MCF 10A (cell line): ENCODE measurements at regions not wholly inside any gene's neighbourhood (a gene's known extent, or its start where the extent isn't known, plus 50 kb on each side); places are given as distances from the start of the nearest gene placed in this dataset.

Experiments used
- BruUV-seq: library from RNA; stranded (reverse); fragments of 400-500 nt; replicated peaks from 2 replicates; lab custom pipeline; 2021; lab: Mats Ljungman, UMichigan
- CTCF ChIA-PET: fragments of 300-600 bp; sonication (Branson Sonifier 250); formaldehyde crosslinking; extraction: SDS; loops from one replicate; lab custom pipeline; 2021; ENCODE audit warnings: antibody characterized with exemption, inconsistent platforms; lab: Yijun Ruan, JAX
- POLR2A ChIA-PET: fragments of 300-600, 350-650 bp; sonication (Branson Sonifier 250); formaldehyde crosslinking; extraction: SDS; loops from one replicate; lab custom pipeline; 2020; ENCODE audit warnings: antibody characterized with exemption, inconsistent platforms; lab: Yijun Ruan, JAX
- DNase-seq: peaks from one replicate; pipeline ENCODE4 v3.0.0-alpha.2; 2018; ENCODE audit not compliant: unreplicated experiment
- H3K27ac Mint-ChIP-seq: one replicate; pipeline ENCODE4 v1.8.0; 2022; ENCODE audit warnings: mild to moderate bottlenecking, low read depth, mixed read lengths; ENCODE audit not compliant: unreplicated experiment
- H3K27me3 Mint-ChIP-seq: one replicate; pipeline ENCODE4 v1.8.0; 2022; ENCODE audit warnings: mixed read lengths; ENCODE audit not compliant: insufficient read depth, unreplicated experiment
- H3K36me3 Mint-ChIP-seq: one replicate; pipeline ENCODE4 v1.8.0; 2022; ENCODE audit warnings: mild to moderate bottlenecking, moderate library complexity, mixed read lengths; ENCODE audit not compliant: insufficient read depth, unreplicated experiment
- H3K4me1 Mint-ChIP-seq: one replicate; pipeline ENCODE4 v1.8.0; 2022; ENCODE audit warnings: mixed read lengths; ENCODE audit not compliant: insufficient read depth, unreplicated experiment
- H3K4me3 Mint-ChIP-seq: one replicate; pipeline ENCODE4 v1.8.0; 2022; ENCODE audit warnings: mild to moderate bottlenecking, moderate library complexity, mixed read lengths; ENCODE audit not compliant: unreplicated experiment
- H3K9me3 Mint-ChIP-seq: one replicate; pipeline ENCODE4 v1.8.0; 2022; ENCODE audit warnings: mixed read lengths; ENCODE audit not compliant: unreplicated experiment
- CTCF ChIP-seq: fragments of 200-600 bp; IDR thresholded peaks from one replicate; pipeline ENCODE4 v1.8.0; 2022; ENCODE audit warnings: antibody characterized with exemption, mild to moderate bottlenecking; ENCODE audit not compliant: unreplicated experiment
- intact Hi-C: fragments of 100-400 bp; cut with micrococcal nuclease; formaldehyde crosslinking; loops from 2 replicates; pipeline ENCODE4 v1.14.1; 2022

GRCh38 chr10:7035126-7035761 lies 375.6 kb downstream of the SFMBT2 start:
- no peak overlapping the region for H3K27ac Mint-ChIP-seq

GRCh38 chr10:7033031-7033430 lies 377.8 kb downstream of the SFMBT2 start:
- no peaks in the 10 kb centered on the region for H3K27me3 Mint-ChIP-seq
- no peaks in the 10 kb centered on the region for H3K9me3 Mint-ChIP-seq
- ChIA-PET CTCF (interaction anchor here (1.2 kb wide), 1 partner anchor 10 kb away, joined by 3 read pairs; no protein-coding TSS in a partner anchor), POLR2A (interaction anchor here (0.7 kb wide), 1 partner anchor 19 kb away, joined by 3 read pairs; no protein-coding TSS in a partner anchor)
- no peak for DNase-seq
- H3K4me3 Mint-ChIP-seq: no peak overlapping the region
- no peak for TF ChIP-seq CTCF
- intact Hi-C loops: no loop called here
- H3K36me3 Mint-ChIP-seq: no peaks in the 10 kb centered on the region
- peaks cover 8% of the 10 kb centered on the region for H3K4me1 Mint-ChIP-seq
- no peak overlapping the region for H3K27ac Mint-ChIP-seq
- BruUV-seq: no TSS peak

More at GRCh38 chr10:7035126-7035761, 375.6 kb downstream of the SFMBT2 start:
- ChIA-PET POLR2A (interaction anchor here (0.6 to 0.7 kb wide), 2 partner anchors 16 to 85 kb away, joined by 3 read pairs; no protein-coding TSS in a partner anchor), CTCF (interaction anchor here (1.1 kb wide), 1 partner anchor 117 kb away, joined by 3 read pairs; no protein-coding TSS in a partner anchor)
- Mint-ChIP-seq H3K4me1 (no peaks in the 10 kb centered on the region), H3K4me3 (no peak overlapping the region), H3K27me3 (peaks cover 13% of the 10 kb centered on the region), H3K9me3 (no peaks in the 10 kb centered on the region), H3K36me3 (no peaks in the 10 kb centered on the region)
- no peak for DNase-seq
- BruUV-seq: no TSS peak
- no peak for TF ChIP-seq CTCF
- intact Hi-C loops: no loop called here

- no peak for TF ChIP-seq CTCF
- Mint-ChIP-seq H3K9me3 (no peaks in the 10 kb centered on the region), H3K27ac (no peak overlapping the region), H3K27me3 (no peaks in the 10 kb centered on the region), H3K4me3 (no peak overlapping the region), H3K4me1 (peaks cover 9% of the 10 kb centered on the region), H3K36me3 (no peaks in the 10 kb centered on the region)
- no TSS peak for BruUV-seq
- intact Hi-C loops: no loop called here
- POLR2A ChIA-PET: no interaction called here
- DNase-seq: no peak
- CTCF ChIA-PET: no interaction called here
These were observed 380.5 kb downstream of the SFMBT2 start for GRCh38 chr10:7030134-7030855.

GRCh38 chr10:7029672-7030071 lies 381.2 kb downstream of the SFMBT2 start:
- ChIA-PET CTCF (no interaction called here), POLR2A (no interaction called here)
- no peak for TF ChIP-seq CTCF
- Mint-ChIP-seq H3K4me1 (peaks cover 9% of the 10 kb centered on the region), H3K36me3 (no peaks in the 10 kb centered on the region), H3K27ac (no peak overlapping the region), H3K27me3 (no peaks in the 10 kb centered on the region), H3K9me3 (no peaks in the 10 kb centered on the region), H3K4me3 (no peak overlapping the region)
- DNase-seq: no peak
- no TSS peak for BruUV-seq
- intact Hi-C loops: no loop called here
